ENCODE measurements at regions not wholly inside any gene's neighbourhood (a gene's known extent, or its start where the extent isn't known, plus 50 kb on each side); places are given as distances from the start of the nearest gene placed in this dataset.

DNA sequence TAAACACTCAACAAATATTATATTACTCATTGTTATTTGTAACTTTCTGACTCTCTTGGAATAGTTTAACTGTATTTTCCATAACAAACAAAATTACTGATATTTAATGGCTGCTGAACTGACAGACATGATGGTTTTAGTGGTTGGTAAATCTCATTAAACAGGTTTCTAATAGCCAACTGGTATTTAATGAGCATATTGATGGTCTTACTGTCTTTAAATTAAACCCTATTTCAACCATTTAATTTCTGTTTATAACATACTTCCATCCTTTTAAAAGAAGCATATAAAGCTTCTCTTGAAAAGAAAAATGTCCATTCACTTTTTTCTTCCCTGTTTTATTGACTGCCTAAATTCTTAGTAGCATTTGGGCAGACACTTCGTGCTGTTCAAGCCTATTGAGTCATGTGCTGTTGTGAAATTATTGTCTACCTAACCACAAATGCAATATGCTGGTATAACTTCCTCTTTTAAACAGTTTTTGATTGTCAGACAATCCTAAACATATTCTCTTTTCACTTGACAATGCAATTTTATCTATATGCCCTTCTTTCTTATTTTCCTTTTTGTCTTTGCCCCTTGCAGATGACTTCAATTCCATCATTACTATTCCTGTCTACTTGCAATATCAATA, 163.9 kb upstream of the SLC7A11 start:
- intact Hi-C loops (cut with DNase I): no loop called here
- WGBS, 3 donors: 61 to 77% (median 61%) methylated on average over 1 of the region's 1 CpG

DNA sequence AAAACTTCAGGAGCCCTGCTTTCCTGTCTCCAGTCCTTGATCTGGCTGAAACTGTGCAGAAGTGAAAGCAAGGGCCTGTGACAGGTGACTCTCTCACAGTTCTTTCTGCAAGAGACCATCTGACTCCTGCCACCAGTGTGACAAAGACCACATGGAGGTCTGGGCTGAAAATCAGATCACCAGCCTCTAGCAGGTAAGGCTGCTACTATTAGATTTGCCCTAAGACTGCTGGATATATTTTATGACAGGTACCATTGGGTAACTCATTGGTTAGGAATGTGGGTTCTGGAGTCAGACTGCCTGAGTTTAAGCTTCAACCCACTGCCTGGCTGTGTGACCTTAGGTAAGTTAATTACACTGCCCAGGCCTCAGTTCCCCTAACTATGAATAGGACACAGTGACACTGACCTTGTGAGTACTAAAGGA, 163.3 kb upstream of the SLC7A11 start:
- Histone ChIP-seq H3K27me3 (no peaks in the 10 kb centered on the region), H3K36me3 (no peaks in the 10 kb centered on the region), H3K4me1 (ENCODE audit: insufficient read depth) (no peaks in the 10 kb centered on the region), H3K9me3 (no peaks in the 10 kb centered on the region), H3K27ac (no peak overlapping the region), H3K4me3 (no peak overlapping the region)
- no peak for DNase-seq
- intact Hi-C loops (cut with DNase I): no loop called here
- TF ChIP-seq, protein P1, sequence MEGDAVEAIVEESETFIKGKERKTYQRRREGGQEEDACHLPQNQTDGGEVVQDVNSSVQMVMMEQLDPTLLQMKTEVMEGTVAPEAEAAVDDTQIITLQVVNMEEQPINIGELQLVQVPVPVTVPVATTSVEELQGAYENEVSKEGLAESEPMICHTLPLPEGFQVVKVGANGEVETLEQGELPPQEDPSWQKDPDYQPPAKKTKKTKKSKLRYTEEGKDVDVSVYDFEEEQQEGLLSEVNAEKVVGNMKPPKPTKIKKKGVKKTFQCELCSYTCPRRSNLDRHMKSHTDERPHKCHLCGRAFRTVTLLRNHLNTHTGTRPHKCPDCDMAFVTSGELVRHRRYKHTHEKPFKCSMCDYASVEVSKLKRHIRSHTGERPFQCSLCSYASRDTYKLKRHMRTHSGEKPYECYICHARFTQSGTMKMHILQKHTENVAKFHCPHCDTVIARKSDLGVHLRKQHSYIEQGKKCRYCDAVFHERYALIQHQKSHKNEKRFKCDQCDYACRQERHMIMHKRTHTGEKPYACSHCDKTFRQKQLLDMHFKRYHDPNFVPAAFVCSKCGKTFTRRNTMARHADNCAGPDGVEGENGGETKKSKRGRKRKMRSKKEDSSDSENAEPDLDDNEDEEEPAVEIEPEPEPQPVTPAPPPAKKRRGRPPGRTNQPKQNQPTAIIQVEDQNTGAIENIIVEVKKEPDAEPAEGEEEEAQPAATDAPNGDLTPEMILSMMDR (IDR thresholded peaks at IDR 0.05): no peak
- TF ChIP-seq EP300 (IDR thresholded peaks at IDR 0.05) (no peak), POLR2A (IDR thresholded peaks at IDR 0.05) (no peak)

More for the DNA sequence above, 163.9 kb upstream of the SLC7A11 start:
- Histone ChIP-seq H3K27me3 (no peaks in the 10 kb centered on the region), H3K4me1 (ENCODE audit: insufficient read depth) (no peaks in the 10 kb centered on the region), H3K4me3 (no peak overlapping the region), H3K27ac (no peak overlapping the region), H3K9me3 (no peaks in the 10 kb centered on the region), H3K36me3 (no peaks in the 10 kb centered on the region)
- TF ChIP-seq EP300 (IDR thresholded peaks at IDR 0.05) (no peak), POLR2A (IDR thresholded peaks at IDR 0.05) (no peak)
- TF ChIP-seq, protein P1 (IDR thresholded peaks at IDR 0.05): no peak
- DNase-seq: no peak

DNA sequence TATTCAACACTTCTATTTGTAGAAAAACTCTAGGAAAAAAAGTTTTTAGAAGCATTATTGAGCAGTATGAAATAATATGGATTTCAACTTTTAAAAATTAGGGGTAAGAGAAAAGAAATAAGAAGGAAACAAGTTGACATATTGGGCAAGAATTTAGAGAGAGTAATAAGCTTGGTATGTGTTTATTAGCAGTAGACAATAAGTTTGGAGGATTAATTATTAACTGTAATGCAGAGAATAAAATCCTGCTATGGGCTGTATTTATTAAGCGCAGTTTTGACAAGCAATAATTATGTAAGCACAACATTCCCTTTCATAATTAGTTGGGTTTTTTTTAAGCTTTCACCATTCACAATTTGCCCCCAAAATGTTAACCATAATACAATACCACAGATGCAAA, 162.7 kb upstream of the SLC7A11 start:
- no peak for DNase-seq
- intact Hi-C loops (cut with DNase I): no loop called here
- Histone ChIP-seq H3K9me3 (no peaks in the 10 kb centered on the region), H3K36me3 (no peaks in the 10 kb centered on the region), H3K4me3 (no peak overlapping the region), H3K27ac (no peak overlapping the region), H3K4me1 (ENCODE audit: insufficient read depth) (no peaks in the 10 kb centered on the region), H3K27me3 (no peaks in the 10 kb centered on the region)
- 91 to 98% (median 95%) methylated on average over 1 of the region's 1 CpG for WGBS, 3 donors
- TF ChIP-seq EP300 (IDR thresholded peaks at IDR 0.05) (no peak), POLR2A (IDR thresholded peaks at IDR 0.05) (no peak)
- TF ChIP-seq, protein P1 (IDR thresholded peaks at IDR 0.05): no peak

DNA sequence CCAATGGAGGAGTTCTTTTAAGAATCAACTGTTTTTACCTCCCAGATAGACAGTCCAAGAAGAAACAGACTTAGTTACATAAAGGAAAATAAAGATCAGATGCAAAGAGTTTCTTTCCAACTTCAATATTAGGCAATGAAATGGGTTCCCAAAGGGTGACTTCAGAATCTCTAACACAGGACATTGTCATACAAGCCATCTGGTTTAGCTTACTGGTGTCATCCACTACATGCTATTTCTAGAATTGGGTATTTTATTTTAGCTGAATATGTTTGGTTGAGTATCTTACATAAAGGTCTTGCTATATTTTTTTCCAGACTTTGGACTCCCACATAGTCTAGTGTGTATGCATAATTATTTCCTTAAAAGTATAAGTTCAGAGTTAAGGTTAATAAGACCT, 162.1 kb upstream of the SLC7A11 start:
- Histone ChIP-seq H3K9me3 (no peaks in the 10 kb centered on the region), H3K4me3 (no peak overlapping the region), H3K4me1 (ENCODE audit: insufficient read depth) (no peaks in the 10 kb centered on the region), H3K27ac (no peak overlapping the region), H3K27me3 (no peaks in the 10 kb centered on the region), H3K36me3 (no peaks in the 10 kb centered on the region)
- intact Hi-C loops (cut with DNase I): no loop called here
- no peak for DNase-seq
- TF ChIP-seq EP300 (IDR thresholded peaks at IDR 0.05): no peak
- TF ChIP-seq POLR2A (IDR thresholded peaks at IDR 0.05): no peak
- TF ChIP-seq, protein P1 (IDR thresholded peaks at IDR 0.05): no peak
